Neural progenitor cell (in vitro differentiated cells): ENCODE measurements at regions not wholly inside any gene's neighbourhood (a gene's known extent, or its start where the extent isn't known, plus 50 kb on each side); places are given as distances from the start of the nearest gene placed in this dataset.
"Not testable (repeated sequence)": the region's sequence is repeated elsewhere in the genome, so short reads cannot be mapped to it uniquely, and the experiment has no call there.

Experiments used
- CTCF ChIP-seq: fragments of 200-600 bp; sonication (generic); IDR thresholded peaks from 2 replicates; pipeline ENCODE4 v1.5.1; 2017; ENCODE audit warnings: antibody characterized with exemption, mild to moderate bottlenecking
- EZH2 ChIP-seq: fragments of 200-600 bp; sonication (generic); IDR thresholded peaks from 2 replicates; pipeline ENCODE4 v1.6.1; 2017; ENCODE audit warnings: antibody characterized with exemption, mild to moderate bottlenecking, moderate library complexity
- EZH2phosphoT487 ChIP-seq: fragments of 200-600 bp; sonication (generic); IDR thresholded peaks from 2 replicates; pipeline ENCODE4 v1.6.1; 2017; ENCODE audit warnings: antibody characterized with exemption

DNA sequence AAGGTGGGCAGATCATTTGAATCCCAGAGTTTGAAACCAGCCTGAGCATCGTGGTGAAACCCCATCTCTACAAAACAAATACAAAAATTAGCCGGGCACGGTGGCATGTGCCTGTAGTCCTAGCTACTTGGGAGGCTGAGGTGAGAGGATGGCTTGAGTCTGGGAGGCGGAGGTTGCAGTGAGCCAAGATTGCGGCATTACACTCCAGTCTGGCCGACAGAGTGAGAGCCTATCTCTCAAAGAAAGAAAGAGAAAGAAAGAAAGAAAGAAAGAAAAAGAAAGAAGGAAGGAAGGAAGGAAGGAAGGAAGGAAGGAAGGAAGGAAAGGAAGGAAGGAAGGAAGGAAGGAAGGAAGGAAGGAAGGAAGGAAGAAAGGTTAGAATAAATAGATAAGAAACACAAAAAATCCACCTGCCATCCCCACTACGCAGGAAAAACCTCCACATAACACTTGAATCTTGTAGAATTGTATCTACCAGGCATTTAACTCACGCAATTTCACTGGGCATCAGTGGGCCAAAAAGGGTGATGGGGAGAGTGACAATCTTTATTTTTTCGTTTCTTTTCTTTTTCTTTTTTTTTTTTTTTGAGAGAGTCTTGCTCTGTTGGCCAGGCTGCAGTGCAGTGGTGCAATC is 58.3 kb upstream of the PTPN1 start:
- not testable (repeated sequence) for TF ChIP-seq EZH2phosphoT487, CTCF, EZH2
